SU-DHL-6 (cell line): ENCODE measurements at regions not wholly inside any gene's neighbourhood (a gene's known extent, or its start where the extent isn't known, plus 50 kb on each side); places are given as distances from the start of the nearest gene placed in this dataset.

Source experiments
- H2AFZ ChIP-seq: fragments of 200-600 bp; sonication (generic); 2 replicates; pipeline ENCODE4 v1.6.1; 2014; ENCODE audit warnings: low read depth, mild to moderate bottlenecking, moderate library complexity, mixed read lengths, antibody characterized with exemption, low read length; ENCODE audit not compliant: severe bottlenecking
- H3F3A ChIP-seq: fragments of 200-600 bp; shearing (Covaris generic); 2 replicates; pipeline ENCODE4 v1.6.0; 2016; ENCODE audit warnings: antibody characterized with exemption, mild to moderate bottlenecking; ENCODE audit not compliant: insufficient read depth
- H3K27ac ChIP-seq: fragments of 200-600 bp; sonication (generic); 2 replicates; pipeline ENCODE4 v1.5.1; 2016; ENCODE audit warnings: low read depth, mild to moderate bottlenecking, low read length, moderate library complexity, mixed read lengths
- H3K27me3 ChIP-seq: fragments of 200-600 bp; sonication (generic), shearing (Covaris generic); 2 replicates; pipeline ENCODE4 v1.6.0; 2014; ENCODE audit warnings: mild to moderate bottlenecking, low read length
- H3K36me3 ChIP-seq: fragments of 200-600 bp; sonication (generic); 2 replicates; pipeline ENCODE4 v1.6.1; 2014; ENCODE audit warnings: mild to moderate bottlenecking, low read length, mixed read lengths
- H3K4me2 ChIP-seq: fragments of 300-600, 200-600 bp; shearing (Covaris generic), sonication (generic); 2 replicates; pipeline ENCODE4 v1.6.0; 2014; ENCODE audit warnings: low read length, low read depth, mild to moderate bottlenecking; ENCODE audit not compliant: poor library complexity, severe bottlenecking
- H3K4me3 ChIP-seq: fragments of 200-600 bp; sonication (generic); 2 replicates; pipeline ENCODE4 v1.5.1; 2014; ENCODE audit warnings: antibody characterized with exemption, low read length, mild to moderate bottlenecking, mixed read lengths; ENCODE audit not compliant: insufficient read depth, poor library complexity, severe bottlenecking
- H3K79me2 ChIP-seq: fragments of 200-600 bp; sonication (generic); 2 replicates; pipeline ENCODE4 v1.6.1; 2014; ENCODE audit warnings: mild to moderate bottlenecking, low read length, moderate library complexity; ENCODE audit not compliant: insufficient read depth
- H3K9ac ChIP-seq: fragments of 200-600 bp; sonication (generic); 2 replicates; pipeline ENCODE4 v1.7.0; 2014; ENCODE audit warnings: mild to moderate bottlenecking, low read length
- H3K9me2 ChIP-seq: fragments of 200-600 bp; sonication (generic); replicated peaks from 2 replicates; pipeline ENCODE4 v1.6.1; 2014; ENCODE audit warnings: low read length; ENCODE audit not compliant: insufficient read depth
- H3K9me3 ChIP-seq: fragments of 200-600 bp; sonication (generic); 2 replicates; pipeline ENCODE4 v1.6.1; 2014; ENCODE audit warnings: low read length, mixed read lengths; ENCODE audit not compliant: insufficient read depth
- H4K20me1 ChIP-seq: fragments of 200-600 bp; sonication (generic); 2 replicates; pipeline ENCODE4 v1.6.1; 2014; ENCODE audit warnings: low read depth, mild to moderate bottlenecking, antibody characterized with exemption, low read length, moderate library complexity, mixed read lengths
- EZH2phosphoT487 ChIP-seq: fragments of 200-600 bp; sonication (generic), shearing (Covaris generic); conservative IDR thresholded peaks from 2 replicates; pipeline ENCODE4 v1.6.1; 2018; ENCODE audit warnings: mild to moderate bottlenecking, antibody characterized with exemption, low read length, moderate library complexity, mixed read lengths
- TF ChIP-seq, protein P1 (sequence below): fragments of 200-600 bp; sonication (generic); IDR thresholded peaks from one replicate; pipeline ENCODE4 v1.5.1; 2017; ENCODE audit warnings: antibody characterized with exemption, mild to moderate bottlenecking, low read length, moderate library complexity; ENCODE audit not compliant: insufficient read depth, poor library complexity, severe bottlenecking

DNA sequence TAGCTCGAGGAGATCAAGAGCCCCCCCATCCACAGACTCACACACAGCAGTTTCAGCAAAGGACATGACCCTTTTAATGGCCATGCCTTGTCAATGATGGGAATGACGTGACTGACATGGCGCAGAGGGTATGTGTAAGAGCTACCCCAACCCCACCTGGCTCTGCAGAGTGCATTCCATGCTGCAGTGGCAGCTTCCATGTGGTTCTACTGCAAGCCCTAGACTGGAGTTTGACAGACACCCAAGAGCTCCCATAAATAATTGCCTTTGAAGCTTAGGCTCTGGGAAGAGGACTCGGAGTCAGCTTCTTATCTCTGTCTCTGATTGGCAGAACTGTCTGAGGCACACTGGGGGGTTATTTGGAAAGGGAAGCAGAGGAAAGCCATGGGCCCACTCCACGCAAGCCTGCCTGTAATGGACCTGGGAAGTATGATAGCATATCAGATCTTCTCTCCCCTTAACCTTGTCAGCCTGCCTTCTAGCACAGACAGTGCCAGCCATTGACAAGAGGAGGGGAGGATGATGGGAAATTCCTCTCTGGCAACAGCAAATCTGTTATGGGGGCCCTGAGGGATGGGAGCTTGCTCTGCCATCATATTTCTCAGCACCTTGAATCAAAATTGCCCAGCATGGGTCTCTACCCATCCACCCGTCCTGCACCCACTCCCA, 478.5 kb upstream of the PODXL start:
- H3K27me3 ChIP-seq: no peaks in the 10 kb centered on the region
- H3K9me2 ChIP-seq: no peaks in the 10 kb centered on the region
- H3K36me3 ChIP-seq: no peaks in the 10 kb centered on the region
- no peaks in the 10 kb centered on the region for H3K9me3 ChIP-seq
- TF ChIP-seq, protein P1, sequence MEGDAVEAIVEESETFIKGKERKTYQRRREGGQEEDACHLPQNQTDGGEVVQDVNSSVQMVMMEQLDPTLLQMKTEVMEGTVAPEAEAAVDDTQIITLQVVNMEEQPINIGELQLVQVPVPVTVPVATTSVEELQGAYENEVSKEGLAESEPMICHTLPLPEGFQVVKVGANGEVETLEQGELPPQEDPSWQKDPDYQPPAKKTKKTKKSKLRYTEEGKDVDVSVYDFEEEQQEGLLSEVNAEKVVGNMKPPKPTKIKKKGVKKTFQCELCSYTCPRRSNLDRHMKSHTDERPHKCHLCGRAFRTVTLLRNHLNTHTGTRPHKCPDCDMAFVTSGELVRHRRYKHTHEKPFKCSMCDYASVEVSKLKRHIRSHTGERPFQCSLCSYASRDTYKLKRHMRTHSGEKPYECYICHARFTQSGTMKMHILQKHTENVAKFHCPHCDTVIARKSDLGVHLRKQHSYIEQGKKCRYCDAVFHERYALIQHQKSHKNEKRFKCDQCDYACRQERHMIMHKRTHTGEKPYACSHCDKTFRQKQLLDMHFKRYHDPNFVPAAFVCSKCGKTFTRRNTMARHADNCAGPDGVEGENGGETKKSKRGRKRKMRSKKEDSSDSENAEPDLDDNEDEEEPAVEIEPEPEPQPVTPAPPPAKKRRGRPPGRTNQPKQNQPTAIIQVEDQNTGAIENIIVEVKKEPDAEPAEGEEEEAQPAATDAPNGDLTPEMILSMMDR: no peak
- no peak for TF ChIP-seq EZH2phosphoT487
- H4K20me1 ChIP-seq: no peaks in the 10 kb centered on the region
- H3K27ac ChIP-seq: no peak overlapping the region
- H3K9ac ChIP-seq: no peak overlapping the region
- H2AFZ ChIP-seq: no peak overlapping the region
- no peak overlapping the region for H3K4me3 ChIP-seq
- no peak overlapping the region for H3K4me2 ChIP-seq
- H3F3A ChIP-seq: no peaks in the 10 kb centered on the region
- no peaks in the 10 kb centered on the region for H3K79me2 ChIP-seq

DNA sequence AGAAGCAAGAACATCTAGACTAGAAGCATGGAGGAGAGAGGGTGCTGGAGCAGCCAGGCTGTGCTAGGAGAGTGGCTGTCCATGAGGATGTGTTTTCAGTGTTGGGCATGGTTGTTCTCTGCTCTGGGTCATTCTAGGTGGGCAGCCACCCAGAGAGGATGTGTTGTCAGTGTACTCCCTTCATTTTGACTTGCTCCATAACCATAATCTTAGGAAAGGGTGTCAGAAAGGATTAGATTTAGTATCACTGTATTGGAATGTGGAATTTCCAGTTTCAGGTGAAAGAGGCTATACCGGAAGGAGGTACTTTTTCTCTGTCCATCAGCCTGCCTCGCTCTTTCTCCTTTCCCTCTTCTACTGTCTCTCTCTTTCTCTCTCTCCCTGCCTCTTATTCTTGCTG, 474.5 kb upstream of the PODXL start:
- Histone ChIP-seq H3K9me2 (no peaks in the 10 kb centered on the region), H3K27me3 (no peaks in the 10 kb centered on the region), H3K4me3 (no peak overlapping the region), H3K4me2 (no peak overlapping the region), H4K20me1 (no peaks in the 10 kb centered on the region), H3K36me3 (no peaks in the 10 kb centered on the region), H3K79me2 (no peaks in the 10 kb centered on the region), H3K9ac (no peak overlapping the region), H3F3A (no peaks in the 10 kb centered on the region), H3K27ac (no peak overlapping the region), H2AFZ (no peak overlapping the region), H3K9me3 (no peaks in the 10 kb centered on the region)
- TF ChIP-seq EZH2phosphoT487: no peak
- TF ChIP-seq, protein P1: no peak

DNA sequence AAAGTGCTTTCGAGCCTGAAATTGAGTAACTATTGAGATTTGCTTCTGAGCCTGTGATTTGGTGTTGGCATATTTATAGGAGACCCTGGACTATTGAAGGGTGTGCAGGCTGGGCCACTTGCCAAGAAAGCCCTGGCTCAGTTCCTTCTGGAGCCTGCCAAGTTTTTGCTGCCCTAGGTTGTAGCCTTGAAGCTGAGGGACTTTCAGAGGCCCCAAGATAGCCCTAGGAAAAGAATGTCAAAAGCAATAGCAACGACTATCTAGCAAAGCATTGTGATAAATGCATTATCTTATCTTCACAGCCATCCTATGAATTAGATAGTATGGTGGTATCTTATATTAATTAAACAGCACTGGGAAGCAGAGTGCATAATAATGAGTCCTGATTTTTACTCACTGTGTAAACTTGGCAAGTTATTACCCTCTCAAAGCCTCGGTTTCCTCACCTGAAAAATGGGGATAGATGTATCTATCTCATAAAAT, 473.7 kb upstream of the PODXL start:
- Histone ChIP-seq H3K9me2 (no peaks in the 10 kb centered on the region), H3K79me2 (no peaks in the 10 kb centered on the region), H3K27ac (no peak overlapping the region), H3K9me3 (no peaks in the 10 kb centered on the region), H3K9ac (no peak overlapping the region), H3F3A (no peaks in the 10 kb centered on the region), H3K4me3 (no peak overlapping the region), H3K4me2 (no peak overlapping the region), H3K27me3 (no peaks in the 10 kb centered on the region), H3K36me3 (no peaks in the 10 kb centered on the region), H2AFZ (no peak overlapping the region), H4K20me1 (no peaks in the 10 kb centered on the region)
- no peak for TF ChIP-seq EZH2phosphoT487
- TF ChIP-seq, protein P1: no peak
